GM12878 (cell line): ENCODE measurements at regions not wholly inside any gene's neighbourhood (a gene's known extent, or its start where the extent isn't known, plus 50 kb on each side); places are given as distances from the start of the nearest gene placed in this dataset.

Experiments used
- ATAC-seq: fragments of 200-7000 bp; cut with Tn5 transposase; 3 replicates; pipeline ENCODE4 v1.9.1; 2020; ENCODE audit warnings: mild to moderate bottlenecking, moderate library complexity
- BruUV-seq: library from RNA; stranded (reverse); fragments of 400-500 nt; replicated peaks from 2 replicates; lab custom pipeline; 2021; lab: Mats Ljungman, UMichigan
- CTCF ChIA-PET: fragments of 300-600 bp; sonication (Branson Sonifier 250); formaldehyde crosslinking; extraction: SDS; loops from one replicate; lab custom pipeline; 2021; ENCODE audit warnings: inconsistent platforms; lab: Yijun Ruan, JAX
- POLR2A ChIA-PET: fragments of 350-600 bp; formaldehyde crosslinking; extraction: SDS; loops from one replicate; lab custom pipeline; 2021; ENCODE audit warnings: inconsistent platforms; lab: Charles Lee
- RAD21 ChIA-PET: fragments of 300-600 bp; sonication (Branson Sonifier 250); formaldehyde crosslinking; loops from one replicate; lab custom pipeline; 2023; ENCODE audit warnings: antibody characterized with exemption; ENCODE audit not compliant: unreplicated experiment; lab: Charles Lee
- SMC1A ChIA-PET: fragments of 300-600 bp; sonication (Branson Sonifier 250); formaldehyde crosslinking; loops from one replicate; lab custom pipeline; 2023; ENCODE audit not compliant: unreplicated experiment, uncharacterized antibody; lab: Charles Lee
- DNase-seq: peaks from one replicate; pipeline ENCODE4 v3.0.0-alpha.2; 2011; ENCODE audit warnings: low read depth, low spot score
- FAIRE-seq: peaks from 3 replicates; lab custom pipeline; 2011; peaks lifted over from hg19 to GRCh38; lab: Jason Lieb, UNC
- H2AFZ ChIP-seq: 2 replicates; pipeline ENCODE4 v1.6.0; 2011; ENCODE audit warnings: low read depth, low read length, control low read depth; ENCODE audit not compliant: control insufficient read depth
- H3K27ac ChIP-seq: 2 replicates; pipeline ENCODE4 v1.5.1; 2011; ENCODE audit warnings: control low read depth; ENCODE audit not compliant: control insufficient read depth, insufficient read depth
- H3K27me3 ChIP-seq, 2 experiments: replicated peaks in 1 of 2; 2 replicates each; pipeline versions ENCODE4 v1.6.0 to v1.6.1; 2011; ENCODE audit warnings: low read length in 1 of 2; ENCODE audit not compliant: control insufficient read depth in 2 of 2, insufficient read depth in 2 of 2
- H3K36me3 ChIP-seq, 2 experiments: 2 replicates each; pipeline ENCODE4 v1.5.1; 2011; ENCODE audit warnings: low read length in 1 of 2; ENCODE audit not compliant: control insufficient read depth in 2 of 2, insufficient read depth in 2 of 2
- H3K4me1 ChIP-seq: 2 replicates; pipeline ENCODE4 v1.6.1; 2011; ENCODE audit warnings: mild to moderate bottlenecking, low read length, moderate library complexity, mixed read lengths; ENCODE audit not compliant: control insufficient read depth, insufficient read depth
- H3K4me2 ChIP-seq: 2 replicates; pipeline ENCODE4 v1.6.0; 2011; ENCODE audit warnings: control low read depth; ENCODE audit not compliant: control insufficient read depth, insufficient read depth
- H3K4me3 ChIP-seq: fragments of 200-600 bp; sonication (generic); 2 replicates; pipeline ENCODE4 v1.5.1; 2016
- H3K79me2 ChIP-seq: 2 replicates; pipeline ENCODE4 v1.6.0; 2011; ENCODE audit warnings: low read length; ENCODE audit not compliant: control insufficient read depth, insufficient read depth
- H3K9ac ChIP-seq: 2 replicates; pipeline ENCODE4 v1.8.0; 2011; ENCODE audit warnings: low read length, control low read depth, mixed read lengths; ENCODE audit not compliant: control insufficient read depth, insufficient read depth
- H3K9me3 ChIP-seq: replicated peaks from 3 replicates; pipeline ENCODE4 v1.5.1; 2011; ENCODE audit warnings: mild to moderate bottlenecking, low read length; ENCODE audit not compliant: control insufficient read depth, insufficient read depth
- H4K20me1 ChIP-seq: 2 replicates; pipeline ENCODE4 v1.6.0; 2011; ENCODE audit not compliant: control insufficient read depth, insufficient read depth
- ATF2 ChIP-seq: IDR thresholded peaks from 2 replicates; pipeline ENCODE4 v1.6.1; 2012; ENCODE audit warnings: low read length, inconsistent platforms
- SUZ12 ChIP-seq: fragments of 200-600 bp; sonication (generic); IDR thresholded peaks from one replicate; pipeline ENCODE4 v1.6.1; 2018; ENCODE audit warnings: antibody characterized with exemption, mild to moderate bottlenecking; ENCODE audit not compliant: unreplicated experiment
- WGBS: methylation state at CpG from one replicate; pipeline ENCODE4 v1.1.6; 2016; ENCODE audit warnings: low lambda C conversion rate; ENCODE audit not compliant: insufficient replicate concordance, insufficient coverage; ENCODE audit errors: missing lambda C conversion rate; 5-methylcytosine and 5-hydroxymethylcytosine counted together
- in situ Hi-C: fragments of 300-500 bp; cut with MboI; formaldehyde crosslinking; loops from 9 replicates; pipeline ENCODE4 v1.14.3; 2018; ENCODE audit warnings: mixed read lengths
- intact Hi-C: fragments of 100-400 bp; cut with micrococcal nuclease; formaldehyde crosslinking; loops from one replicate; pipeline ENCODE4 v1.14.2; 2022; ENCODE audit not compliant: unreplicated experiment
- TF ChIP-seq, protein P1 (sequence below): fragments of 450-650 bp; IDR thresholded peaks from 2 replicates; pipeline ENCODE4 v1.6.1; 2017; ENCODE audit warnings: mild to moderate bottlenecking, moderate library complexity

DNA sequence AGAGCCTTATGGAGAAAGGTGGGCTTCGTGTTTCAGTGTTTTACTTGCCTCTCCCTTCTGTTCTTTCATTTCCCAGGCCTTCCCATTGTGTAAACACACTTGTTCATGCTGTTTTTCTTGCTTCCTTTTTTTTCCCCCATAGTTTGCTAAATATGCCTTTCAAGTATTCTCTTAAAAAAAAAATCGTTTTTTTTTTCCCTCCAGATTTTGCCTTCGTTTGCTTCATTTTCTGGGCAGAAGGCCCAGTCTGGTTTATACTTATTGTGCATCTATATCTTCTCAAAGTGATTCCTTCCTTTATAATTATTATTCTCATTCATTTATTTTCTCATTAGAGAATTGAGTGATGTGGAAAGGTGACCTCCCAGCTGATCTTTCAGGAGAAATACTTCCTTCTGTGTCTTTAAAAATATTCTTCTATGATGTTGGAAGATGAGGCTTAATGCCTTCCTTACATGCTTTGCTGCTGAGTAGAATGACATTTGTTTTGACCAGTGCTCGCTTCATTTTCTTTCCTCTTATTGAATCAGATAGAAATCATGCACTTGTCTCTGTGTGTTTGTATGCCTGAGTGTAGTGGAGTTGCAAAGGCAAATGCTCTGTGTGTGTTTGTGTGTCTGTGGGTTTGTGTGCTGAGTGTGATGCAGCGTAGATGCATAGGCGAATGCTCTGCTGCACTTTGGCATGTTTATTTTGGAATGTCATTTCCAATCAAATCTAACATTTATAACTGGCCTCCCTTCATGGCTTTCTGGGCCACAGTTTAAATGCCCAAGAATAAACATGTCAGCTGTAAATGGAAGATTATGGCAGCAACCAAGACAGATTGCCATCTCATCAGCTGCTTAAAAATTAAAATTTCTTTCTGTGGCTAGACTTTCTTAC lies 591.4 kb downstream of the FGF9 start:
- no peak for ATAC-seq

More for the DNA sequence above, 591.4 kb downstream of the FGF9 start:
- H3K79me2 ChIP-seq: no peaks in the 10 kb centered on the region
- intact Hi-C loops: no loop called here
- POLR2A ChIA-PET: no interaction called here
- CTCF ChIA-PET: interaction anchor here (0.8 to 1.1 kb wide), 2 partner anchors 8 to 12 kb away, joined by 3 to 4 read pairs; no protein-coding TSS in a partner anchor
- H3K4me2 ChIP-seq: no peak overlapping the region
- no peaks in the 10 kb centered on the region; the same call in 2 of the 3 replicates for H3K9me3 ChIP-seq
- RAD21 ChIA-PET: no interaction called here
- H3K36me3 ChIP-seq: no peaks in the 10 kb centered on the region
- H2AFZ ChIP-seq: no peak overlapping the region
- no peak for DNase-seq
- whole genome bisulfite sequencing: 35% methylated on average over 6 of the region's 6 CpGs
- H3K4me3 ChIP-seq: no peak overlapping the region
- no peaks in the 10 kb centered on the region for H3K4me1 ChIP-seq
- in situ Hi-C loops: no loop called here
- FAIRE-seq: no peak
- no peaks in the 10 kb centered on the region for H3K27me3 ChIP-seq
- no peak for TF ChIP-seq ATF2
- TF ChIP-seq, protein P1, sequence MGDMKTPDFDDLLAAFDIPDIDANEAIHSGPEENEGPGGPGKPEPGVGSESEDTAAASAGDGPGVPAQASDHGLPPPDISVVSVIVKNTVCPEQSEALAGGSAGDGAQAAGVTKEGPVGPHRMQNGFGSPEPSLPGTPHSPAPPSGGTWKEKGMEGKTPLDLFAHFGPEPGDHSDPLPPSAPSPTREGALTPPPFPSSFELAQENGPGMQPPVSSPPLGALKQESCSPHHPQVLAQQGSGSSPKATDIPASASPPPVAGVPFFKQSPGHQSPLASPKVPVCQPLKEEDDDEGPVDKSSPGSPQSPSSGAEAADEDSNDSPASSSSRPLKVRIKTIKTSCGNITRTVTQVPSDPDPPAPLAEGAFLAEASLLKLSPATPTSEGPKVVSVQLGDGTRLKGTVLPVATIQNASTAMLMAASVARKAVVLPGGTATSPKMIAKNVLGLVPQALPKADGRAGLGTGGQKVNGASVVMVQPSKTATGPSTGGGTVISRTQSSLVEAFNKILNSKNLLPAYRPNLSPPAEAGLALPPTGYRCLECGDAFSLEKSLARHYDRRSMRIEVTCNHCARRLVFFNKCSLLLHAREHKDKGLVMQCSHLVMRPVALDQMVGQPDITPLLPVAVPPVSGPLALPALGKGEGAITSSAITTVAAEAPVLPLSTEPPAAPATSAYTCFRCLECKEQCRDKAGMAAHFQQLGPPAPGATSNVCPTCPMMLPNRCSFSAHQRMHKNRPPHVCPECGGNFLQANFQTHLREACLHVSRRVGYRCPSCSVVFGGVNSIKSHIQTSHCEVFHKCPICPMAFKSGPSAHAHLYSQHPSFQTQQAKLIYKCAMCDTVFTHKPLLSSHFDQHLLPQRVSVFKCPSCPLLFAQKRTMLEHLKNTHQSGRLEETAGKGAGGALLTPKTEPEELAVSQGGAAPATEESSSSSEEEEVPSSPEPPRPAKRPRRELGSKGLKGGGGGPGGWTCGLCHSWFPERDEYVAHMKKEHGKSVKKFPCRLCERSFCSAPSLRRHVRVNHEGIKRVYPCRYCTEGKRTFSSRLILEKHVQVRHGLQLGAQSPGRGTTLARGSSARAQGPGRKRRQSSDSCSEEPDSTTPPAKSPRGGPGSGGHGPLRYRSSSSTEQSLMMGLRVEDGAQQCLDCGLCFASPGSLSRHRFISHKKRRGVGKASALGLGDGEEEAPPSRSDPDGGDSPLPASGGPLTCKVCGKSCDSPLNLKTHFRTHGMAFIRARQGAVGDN: no peak
- no peak for TF ChIP-seq SUZ12
- BruUV-seq: no TSS peak
- no peak overlapping the region for H3K9ac ChIP-seq
- SMC1A ChIA-PET: interaction anchor here (1.6 kb wide), 1 partner anchor 624 kb away, joined by 4 read pairs; no protein-coding TSS in a partner anchor
- no peak overlapping the region for H3K27ac ChIP-seq
- no peaks in the 10 kb centered on the region for H4K20me1 ChIP-seq
